Naive thymus-derived CD8-positive, alpha-beta T cell (primary cell): ENCODE measurements at regions not wholly inside any gene's neighbourhood (a gene's known extent, or its start where the extent isn't known, plus 50 kb on each side); places are given as distances from the start of the nearest gene placed in this dataset.

Experiments
- ATAC-seq, 2 donors: fragments of 150-1000 bp; cut with Tn5 transposase in 1 of 2; sonication (Bioruptor Pico), chemical (Tn5 transposase) in 1 of 2; 1 replicate in 1 of 2; 2 replicates in 1 of 2; pipeline ENCODE4 v1.10.0; 2021; ENCODE audit warnings: mild to moderate bottlenecking in 2 of 2, moderate library complexity in 2 of 2
- POLR2A ChIA-PET: fragments of 350-600 bp; sonication (Branson Sonifier 250); formaldehyde crosslinking; loops from one replicate; lab custom pipeline; 2021; ENCODE audit warnings: antibody characterized with exemption; lab: Charles Lee
- DNase-seq, 10 donors: peaks; one replicate each; pipeline versions ENCODE4 v3.0.0 to v3.0.0-alpha.2; 2020 to 2022
- H3K27ac Mint-ChIP-seq, 10 donors: one replicate each; pipeline ENCODE4 v1.8.0; 2020 to 2022; ENCODE audit warnings: mild to moderate bottlenecking in 10 of 10, mixed read lengths in 10 of 10, moderate library complexity in 4 of 10, inconsistent platforms in 1 of 10
- H3K27me3 Mint-ChIP-seq, 5 donors: one replicate each; pipeline ENCODE4 v1.8.0; 2021 to 2022; ENCODE audit warnings: mixed read lengths in 5 of 5
- H3K36me3 Mint-ChIP-seq, 3 donors: one replicate each; pipeline ENCODE4 v1.8.0; 2020 to 2022; ENCODE audit warnings: mixed read lengths in 3 of 3, mild to moderate bottlenecking in 2 of 3, inconsistent platforms in 1 of 3
- H3K4me1 Mint-ChIP-seq, 4 donors: one replicate each; pipeline ENCODE4 v1.8.0; 2021 to 2022; ENCODE audit warnings: mixed read lengths in 4 of 4
- H3K4me3 Mint-ChIP-seq, 10 donors: one replicate each; pipeline ENCODE4 v1.8.0; 2020 to 2022; ENCODE audit warnings: mild to moderate bottlenecking in 10 of 10, mixed read lengths in 10 of 10, moderate library complexity in 6 of 10, inconsistent platforms in 1 of 10
- H3K9me3 Mint-ChIP-seq, 9 donors: one replicate each; pipeline ENCODE4 v1.8.0; 2020 to 2022; ENCODE audit warnings: mixed read lengths in 9 of 9, mild to moderate bottlenecking in 3 of 9, inconsistent platforms in 1 of 9, moderate library complexity in 1 of 9

DNA sequence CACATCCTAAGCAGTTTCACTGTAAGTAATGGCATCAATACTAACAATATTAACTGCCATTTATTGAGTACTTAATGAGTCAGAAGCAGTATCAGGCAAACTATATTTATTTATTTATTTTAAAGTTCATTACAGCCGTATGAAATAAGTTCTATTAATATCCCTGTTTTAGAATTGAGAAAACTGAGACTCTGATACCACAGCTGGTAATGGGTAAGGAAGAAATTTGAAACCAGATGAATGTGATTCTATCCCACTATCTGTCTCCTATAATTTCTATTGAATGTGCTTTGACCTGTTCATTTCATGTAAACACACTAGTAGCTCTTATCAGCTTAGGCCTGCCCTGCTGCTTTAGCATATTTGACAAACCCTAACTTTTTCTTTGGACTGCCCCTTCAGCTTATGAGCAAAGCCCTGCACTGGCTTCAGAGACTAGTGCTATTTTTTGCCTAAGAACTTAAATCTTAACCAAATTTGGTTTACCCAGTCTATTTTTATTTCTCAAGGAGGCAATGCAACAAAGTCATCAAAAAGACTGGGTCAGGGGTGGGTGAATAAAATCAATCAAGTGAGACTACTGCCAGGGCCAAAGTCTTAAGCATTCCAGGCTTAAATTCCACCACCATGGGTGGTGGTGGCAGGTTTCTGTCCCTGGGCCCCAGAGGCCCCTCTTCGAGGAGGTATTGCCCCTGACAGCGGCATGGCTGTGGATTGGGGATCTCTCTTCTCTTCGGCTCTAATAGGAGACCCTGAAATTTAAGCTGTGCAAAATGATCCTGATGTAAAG lies 143.4 kb downstream of the DLEU7 start:
- DNase-seq (no peak), ATAC-seq (no peak)
- no peaks in the 10 kb centered on the region for H3K4me1 Mint-ChIP-seq
- H3K27me3 Mint-ChIP-seq = peaks cover 0 to 4% (median 0%) of the 10 kb centered on the region in 5 donors
- no peak overlapping the region for H3K4me3 Mint-ChIP-seq
- no peaks in the 10 kb centered on the region for H3K9me3 Mint-ChIP-seq
- POLR2A ChIA-PET = no interaction called here
- H3K27ac Mint-ChIP-seq = no peak overlapping the region
- H3K36me3 Mint-ChIP-seq = no peaks in the 10 kb centered on the region

DNA sequence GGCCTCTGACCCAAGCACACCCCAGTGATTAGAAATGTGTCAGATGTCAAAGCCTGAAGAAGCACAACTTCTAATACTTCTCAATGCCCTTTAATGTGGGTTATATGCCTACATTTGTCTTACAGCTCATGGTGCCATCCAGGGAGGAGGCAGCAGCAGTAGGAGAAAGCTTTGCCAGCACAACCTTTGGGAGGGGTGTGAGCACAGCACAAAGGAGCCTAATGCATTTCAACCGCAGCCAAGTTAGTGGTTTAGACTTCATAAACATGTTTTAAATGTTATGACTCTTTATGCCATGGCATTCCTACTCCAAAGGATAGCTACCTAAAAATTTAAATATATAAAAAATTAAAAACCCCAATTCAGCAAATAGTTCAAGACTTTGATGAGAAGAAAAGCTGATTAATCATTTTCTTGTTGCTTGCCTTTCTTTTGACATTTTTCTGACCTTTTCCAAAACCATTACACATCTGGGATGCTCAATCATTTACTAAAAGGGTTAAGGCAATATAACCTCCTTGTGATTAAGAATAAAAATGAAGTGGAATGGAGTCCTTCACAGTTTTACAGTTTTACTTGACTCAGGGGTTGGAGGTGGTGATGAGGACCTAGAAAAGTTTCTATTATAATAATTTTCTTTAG lies 142.7 kb downstream of the DLEU7 start:
- Mint-ChIP-seq H3K4me1 (no peaks in the 10 kb centered on the region), H3K27ac (no peak overlapping the region), H3K9me3 (no peaks in the 10 kb centered on the region), H3K27me3 (peaks cover 0 to 4% (median 0%) of the 10 kb centered on the region in 5 donors), H3K4me3 (no peak overlapping the region), H3K36me3 (no peaks in the 10 kb centered on the region)
- DNase-seq (no peak), ATAC-seq (no peak)
- POLR2A ChIA-PET = no interaction called here

- DNase-seq = no peak
- Mint-ChIP-seq H3K36me3 (no peaks in the 10 kb centered on the region), H3K9me3 (no peaks in the 10 kb centered on the region), H3K4me1 (no peaks in the 10 kb centered on the region), H3K27ac (no peak overlapping the region), H3K27me3 (peaks cover 0 to 4% (median 0%) of the 10 kb centered on the region in 5 donors), H3K4me3 (no peak overlapping the region)
- ATAC-seq = no peak
- POLR2A ChIA-PET = no interaction called here
Measured at GRCh38 chr13:50701469-50701868, 142.0 kb downstream of the DLEU7 start.

DNA sequence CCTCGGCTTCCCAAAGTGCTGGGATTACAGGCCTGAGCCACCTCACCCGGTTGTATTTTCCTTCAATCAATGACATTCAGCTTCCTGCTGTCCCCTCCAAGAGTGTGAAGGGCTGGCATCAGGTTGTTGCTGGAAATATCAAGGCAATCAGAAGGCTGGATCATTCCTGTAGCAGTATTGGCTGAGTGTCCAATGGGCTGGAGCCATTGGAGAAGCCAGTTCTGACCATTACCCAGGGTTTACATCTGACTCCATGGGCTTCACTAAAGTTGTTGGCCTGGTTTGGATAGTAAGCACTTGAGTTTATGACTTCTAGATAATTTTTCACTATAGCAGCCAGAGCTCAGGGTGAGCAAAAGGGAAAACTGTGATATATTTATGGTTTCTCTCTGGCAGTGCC lies 137.0 kb downstream of the DLEU7 start:
- Mint-ChIP-seq H3K4me1 (peaks cover 0 to 16% (median 0%) of the 10 kb centered on the region in 4 donors), H3K9me3 (no peaks in the 10 kb centered on the region), H3K27ac (no peak overlapping the region), H3K36me3 (no peaks in the 10 kb centered on the region), H3K4me3 (no peak overlapping the region), H3K27me3 (no peaks in the 10 kb centered on the region)
- POLR2A ChIA-PET = interaction anchor here (0.6 kb wide), 1 partner anchor 495 kb away, joined by 3 read pairs; no protein-coding TSS in a partner anchor
- DNase-seq (no peak), ATAC-seq (no peak)

DNA sequence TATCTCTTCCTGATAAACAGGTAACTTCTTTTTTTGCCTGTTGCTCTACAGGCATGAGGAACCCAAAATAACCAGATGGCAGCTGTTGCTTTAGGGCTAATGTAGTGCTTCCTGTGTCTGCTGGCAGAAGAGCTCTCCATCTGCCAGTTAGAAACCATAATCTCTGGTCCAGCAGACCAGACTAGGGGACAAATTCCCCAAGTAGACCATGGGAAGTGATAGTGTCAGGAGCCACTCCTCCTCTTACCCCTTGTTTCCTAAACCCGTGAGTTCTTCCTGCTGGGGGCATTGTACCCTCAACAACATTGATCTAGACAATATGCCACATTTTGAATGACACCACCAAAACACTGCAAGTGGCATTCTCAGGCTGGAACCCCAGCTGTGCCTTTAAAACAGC lies 135.9 kb downstream of the DLEU7 start:
- Mint-ChIP-seq H3K27me3 (no peaks in the 10 kb centered on the region), H3K4me1 (peaks cover 0 to 18% (median under 1%) of the 10 kb centered on the region in 4 donors), H3K36me3 (no peaks in the 10 kb centered on the region), H3K9me3 (no peaks in the 10 kb centered on the region), H3K27ac (no peak overlapping the region), H3K4me3 (no peak overlapping the region)
- POLR2A ChIA-PET = interaction anchor here (0.7 kb wide), 2 partner anchors 8 to 116 kb away, joined by 3 to 4 read pairs; no protein-coding TSS in a partner anchor
- DNase-seq = no peak
- no peak for ATAC-seq

DNA sequence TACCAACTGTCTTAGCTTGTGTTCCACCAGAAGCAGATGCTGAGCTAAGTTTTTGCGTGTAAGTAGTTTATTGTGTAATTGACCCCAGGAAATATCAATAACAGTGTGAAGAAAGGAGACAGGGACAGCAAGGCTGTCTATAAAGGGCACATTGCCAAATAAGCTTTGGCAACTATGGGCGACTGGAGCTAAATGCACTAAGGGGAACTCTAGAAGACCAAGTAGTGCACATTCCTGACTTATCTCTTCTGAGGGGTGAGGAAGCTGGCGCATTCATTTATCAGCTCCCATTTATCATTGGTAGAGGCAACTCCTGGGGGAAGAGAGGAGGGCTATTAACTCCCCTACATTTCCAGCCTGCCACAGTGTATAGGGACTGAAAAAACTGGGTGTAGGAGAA lies 135.0 kb downstream of the DLEU7 start:
- Mint-ChIP-seq H3K4me3 (no peak overlapping the region), H3K27ac (no peak overlapping the region), H3K9me3 (no peaks in the 10 kb centered on the region), H3K4me1 (peaks cover 2 to 25% (median 7%) of the 10 kb centered on the region in 4 donors), H3K36me3 (no peaks in the 10 kb centered on the region), H3K27me3 (no peaks in the 10 kb centered on the region)
- ATAC-seq (no peak), DNase-seq (no peak)
- POLR2A ChIA-PET = no interaction called here

DNA sequence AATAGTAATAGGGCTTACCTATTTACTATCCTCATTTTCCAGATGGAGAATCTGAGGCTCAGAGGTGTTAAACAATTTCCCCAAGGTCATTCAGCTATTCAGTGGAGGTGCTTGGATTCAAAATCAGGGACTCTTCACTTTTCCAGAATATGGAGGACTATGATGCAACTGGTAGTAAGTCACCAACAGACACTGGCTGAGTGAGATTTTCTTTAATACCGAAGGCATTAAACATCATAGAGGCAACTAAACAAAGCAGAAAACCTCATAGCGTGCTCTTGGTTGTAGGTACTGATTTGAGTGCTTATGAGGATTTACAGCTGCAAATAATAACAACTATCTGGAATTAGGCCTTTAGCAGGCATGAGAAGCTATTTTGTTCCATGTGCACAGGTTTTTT lies 134.4 kb downstream of the DLEU7 start:
- H3K27me3 Mint-ChIP-seq = no peaks in the 10 kb centered on the region
- no peaks in the 10 kb centered on the region for H3K36me3 Mint-ChIP-seq
- no peak overlapping the region for H3K27ac Mint-ChIP-seq
- DNase-seq = no peak
- no peak overlapping the region for H3K4me3 Mint-ChIP-seq
- POLR2A ChIA-PET = no interaction called here
- no peak for ATAC-seq
- no peaks in the 10 kb centered on the region for H3K9me3 Mint-ChIP-seq
- H3K4me1 Mint-ChIP-seq = peaks cover 6 to 31% (median 13%) of the 10 kb centered on the region in 4 donors

GRCh38 chr13:50711131-50711815 lies 132.2 kb downstream of the DLEU7 start:
- no peak for DNase-seq
- POLR2A ChIA-PET = no interaction called here
- Mint-ChIP-seq H3K27ac (no peak overlapping the region), H3K4me1 (peaks cover 12 to 47% (median 22%) of the 10 kb centered on the region in 4 donors), H3K9me3 (peaks cover 0 to under 1% (median 0%) of the 10 kb centered on the region in 9 donors), H3K36me3 (no peaks in the 10 kb centered on the region), H3K27me3 (no peaks in the 10 kb centered on the region), H3K4me3 (no peak overlapping the region)
- no peak for ATAC-seq

GRCh38 chr13:50711996-50712395 lies 131.5 kb downstream of the DLEU7 start:
- no peaks in the 10 kb centered on the region for H3K27me3 Mint-ChIP-seq
- DNase-seq (no peak), ATAC-seq (no peak)
- H3K4me3 Mint-ChIP-seq = no peak overlapping the region
- no peaks in the 10 kb centered on the region for H3K36me3 Mint-ChIP-seq
- no peak overlapping the region for H3K27ac Mint-ChIP-seq
- peaks cover 12 to 49% (median 22%) of the 10 kb centered on the region in 4 donors for H3K4me1 Mint-ChIP-seq
- POLR2A ChIA-PET = no interaction called here
- H3K9me3 Mint-ChIP-seq = peaks cover 0 to 3% (median 0%) of the 10 kb centered on the region in 9 donors

- POLR2A ChIA-PET = no interaction called here
- ATAC-seq (no peak), DNase-seq (no peak)
- Mint-ChIP-seq H3K9me3 (peaks cover 0 to 3% (median 0%) of the 10 kb centered on the region in 9 donors), H3K36me3 (no peaks in the 10 kb centered on the region), H3K4me3 (no peak overlapping the region), H3K27ac (peak overlapping the region in 1 of 10 donors; percentile 40), H3K4me1 (peaks cover 12 to 46% (median 22%) of the 10 kb centered on the region in 4 donors), H3K27me3 (no peaks in the 10 kb centered on the region)
Measured at GRCh38 chr13:50712456-50712855, 131.0 kb downstream of the DLEU7 start.

GRCh38 chr13:50712881-50713280 lies 130.6 kb downstream of the DLEU7 start:
- Mint-ChIP-seq H3K27me3 (no peaks in the 10 kb centered on the region), H3K27ac (peak overlapping the region in 1 of 10 donors; percentile 40), H3K9me3 (peaks cover 0 to 3% (median 0%) of the 10 kb centered on the region in 9 donors), H3K4me1 (peaks cover 12 to 42% (median 22%) of the 10 kb centered on the region in 4 donors), H3K4me3 (no peak overlapping the region), H3K36me3 (no peaks in the 10 kb centered on the region)
- POLR2A ChIA-PET = no interaction called here
- DNase-seq (no peak), ATAC-seq (no peak)

DNA sequence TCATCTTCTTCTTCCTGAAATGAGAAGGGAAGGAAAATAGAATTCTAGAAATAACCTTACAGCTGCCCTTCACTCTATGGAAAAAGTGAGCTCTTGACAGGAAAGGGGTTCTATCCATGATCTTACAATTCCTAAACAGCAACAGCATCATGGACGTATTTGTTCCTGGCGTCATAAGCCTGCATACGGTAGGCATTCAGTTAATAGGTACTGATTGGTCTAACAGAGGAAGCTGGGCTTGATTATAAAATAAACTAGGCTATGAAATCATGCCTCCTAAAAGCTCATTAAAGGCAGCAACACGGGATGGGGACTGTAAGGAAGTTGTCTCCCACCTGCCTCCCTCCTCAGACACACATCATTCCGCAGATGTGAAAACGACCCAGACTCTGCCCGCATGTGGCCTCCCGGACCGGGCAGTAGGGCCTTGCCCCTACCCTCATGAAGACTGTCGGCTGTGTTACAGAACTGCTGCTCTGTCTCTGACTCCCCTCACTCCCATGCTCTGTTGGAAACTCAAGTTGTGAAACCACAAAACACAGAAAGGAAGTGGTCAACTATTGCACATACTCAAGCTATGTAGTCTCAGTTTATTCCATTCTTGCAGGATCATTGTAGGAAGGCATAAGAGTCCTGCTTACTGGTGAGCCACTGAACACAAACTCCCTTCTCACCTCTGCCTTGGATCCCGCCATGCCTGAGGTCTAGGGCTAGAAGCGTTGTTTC lies 129.8 kb downstream of the DLEU7 start:
- peaks cover 0 to 3% (median 0%) of the 10 kb centered on the region in 9 donors for H3K9me3 Mint-ChIP-seq
- peaks cover 12 to 35% (median 22%) of the 10 kb centered on the region in 4 donors for H3K4me1 Mint-ChIP-seq
- peak overlapping the region; percentile 61 to 85 (median 81) for H3K4me3 Mint-ChIP-seq
- POLR2A ChIA-PET = no interaction called here
- DNase-seq (peak in 4 of 10 donors; percentile 21 to 34 (median 28)), ATAC-seq (peak; percentile 78 to 80)
- H3K36me3 Mint-ChIP-seq = no peaks in the 10 kb centered on the region
- no peaks in the 10 kb centered on the region for H3K27me3 Mint-ChIP-seq
- peak overlapping the region in 6 of 10 donors; percentile 4 to 69 (median 38) for H3K27ac Mint-ChIP-seq
